Duodenal mucosa (tissue), 2 donors: ENCODE measurements at regions not wholly inside any gene's neighbourhood (a gene's known extent, or its start where the extent isn't known, plus 50 kb on each side); places are given as distances from the start of the nearest gene placed in this dataset.

ENCODE experiments used
- H3K27ac ChIP-seq: one replicate; pipeline ENCODE4 v1.7.0; 2013; ENCODE audit warnings: low read depth, low read length
- H3K27me3 ChIP-seq, 2 donors: one replicate each; pipeline ENCODE4 v1.7.0; 2013; ENCODE audit warnings: low read length in 2 of 2, control low read depth in 1 of 2; ENCODE audit not compliant: insufficient read depth in 2 of 2, control insufficient read depth in 1 of 2
- H3K36me3 ChIP-seq, 2 donors: one replicate each; pipeline ENCODE4 v1.7.0; 2013; ENCODE audit warnings: low read length in 2 of 2, control low read depth in 1 of 2; ENCODE audit not compliant: insufficient read depth in 2 of 2, control insufficient read depth in 1 of 2
- H3K4me1 ChIP-seq, 2 donors: one replicate each; pipeline ENCODE4 v1.7.0; 2013; ENCODE audit warnings: low read length in 2 of 2, control low read depth in 1 of 2; ENCODE audit not compliant: insufficient read depth in 2 of 2, control insufficient read depth in 1 of 2
- H3K4me3 ChIP-seq, 2 donors: one replicate each; pipeline ENCODE4 v1.7.0; 2013; ENCODE audit warnings: low read length in 2 of 2, low read depth in 1 of 2
- H3K9ac ChIP-seq, 2 donors: one replicate each; pipeline ENCODE4 v1.7.0; 2013; ENCODE audit warnings: low read length in 2 of 2, low read depth in 1 of 2
- H3K9me3 ChIP-seq, 2 donors: one replicate each; pipeline ENCODE4 v1.7.0; 2013; ENCODE audit warnings: low read length in 2 of 2, control low read depth in 1 of 2; ENCODE audit not compliant: control insufficient read depth in 1 of 2

DNA sequence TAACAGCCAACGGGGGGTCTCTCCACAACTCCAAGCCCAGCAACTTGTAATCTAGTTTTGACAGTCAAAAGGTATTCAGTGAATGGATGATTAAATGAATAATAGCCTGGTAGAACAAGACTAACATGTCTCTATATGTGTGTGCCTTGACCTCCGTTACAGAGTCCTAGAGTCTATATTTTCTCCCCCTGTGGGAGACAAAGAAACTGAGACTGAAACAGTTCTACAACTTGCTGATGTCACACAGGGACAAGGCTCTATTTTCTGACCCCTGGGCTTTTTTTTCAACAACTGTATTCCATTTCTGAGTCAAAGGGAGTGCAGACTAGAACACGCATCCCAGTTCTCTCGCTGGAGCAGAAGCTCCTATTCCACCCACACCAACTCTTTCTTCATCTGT, 223.6 kb upstream of the AGAP1 start:
- Histone ChIP-seq H3K36me3 (no peaks in the 10 kb centered on the region), H3K27me3 (peaks cover 0 to 3% of the 10 kb centered on the region in 2 donors), H3K4me3 (no peak overlapping the region), H3K9ac (no peak overlapping the region), H3K4me1 (no peaks in the 10 kb centered on the region), H3K27ac (no peak overlapping the region), H3K9me3 (no peaks in the 10 kb centered on the region)

DNA sequence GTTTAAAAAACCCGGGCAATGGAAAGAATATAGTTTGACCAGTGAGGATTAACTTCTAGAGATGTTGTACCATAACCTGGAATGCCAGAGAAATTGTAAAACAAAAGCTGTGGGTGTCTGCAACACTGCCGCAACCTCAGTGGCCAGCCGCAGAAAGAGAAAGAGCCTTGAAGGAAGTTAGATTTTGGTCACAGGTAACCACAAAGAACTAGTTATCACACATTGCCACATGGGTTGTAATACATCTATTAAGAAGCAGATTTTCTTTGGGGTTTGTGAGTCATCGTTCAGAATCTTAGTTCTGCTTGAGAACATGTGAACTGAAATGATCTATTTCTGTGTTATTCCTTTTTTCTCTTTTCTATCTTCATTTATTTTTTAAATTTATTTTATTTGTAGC, 222.9 kb upstream of the AGAP1 start:
- no peaks in the 10 kb centered on the region for H3K4me1 ChIP-seq
- H3K9ac ChIP-seq = no peak overlapping the region
- no peaks in the 10 kb centered on the region for H3K9me3 ChIP-seq
- peaks cover 0 to 3% of the 10 kb centered on the region in 2 donors for H3K27me3 ChIP-seq
- H3K27ac ChIP-seq = no peak overlapping the region
- H3K36me3 ChIP-seq = no peaks in the 10 kb centered on the region
- no peak overlapping the region for H3K4me3 ChIP-seq

DNA sequence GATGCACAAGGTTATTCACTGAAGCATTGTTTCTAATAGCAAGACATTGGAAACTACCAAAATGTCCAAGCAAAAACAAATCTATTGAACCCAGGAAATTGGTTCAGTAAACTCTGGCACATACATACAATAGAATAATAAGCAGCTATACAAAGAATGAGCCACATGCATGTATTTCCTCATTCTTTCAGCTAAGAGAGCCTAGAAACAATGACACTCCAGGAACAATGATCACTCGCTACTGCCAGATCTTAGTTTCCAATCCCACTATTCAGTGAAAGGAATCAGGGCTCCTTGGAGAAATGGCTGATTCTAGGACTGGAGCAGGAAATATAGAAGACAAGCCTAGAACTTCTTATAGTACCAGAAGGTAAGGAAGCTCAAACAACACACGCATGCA, 221.9 kb upstream of the AGAP1 start:
- Histone ChIP-seq H3K27ac (no peak overlapping the region), H3K27me3 (peaks cover 0 to 3% of the 10 kb centered on the region in 2 donors), H3K4me3 (no peak overlapping the region), H3K4me1 (no peaks in the 10 kb centered on the region), H3K9ac (no peak overlapping the region), H3K9me3 (no peaks in the 10 kb centered on the region), H3K36me3 (no peaks in the 10 kb centered on the region)

DNA sequence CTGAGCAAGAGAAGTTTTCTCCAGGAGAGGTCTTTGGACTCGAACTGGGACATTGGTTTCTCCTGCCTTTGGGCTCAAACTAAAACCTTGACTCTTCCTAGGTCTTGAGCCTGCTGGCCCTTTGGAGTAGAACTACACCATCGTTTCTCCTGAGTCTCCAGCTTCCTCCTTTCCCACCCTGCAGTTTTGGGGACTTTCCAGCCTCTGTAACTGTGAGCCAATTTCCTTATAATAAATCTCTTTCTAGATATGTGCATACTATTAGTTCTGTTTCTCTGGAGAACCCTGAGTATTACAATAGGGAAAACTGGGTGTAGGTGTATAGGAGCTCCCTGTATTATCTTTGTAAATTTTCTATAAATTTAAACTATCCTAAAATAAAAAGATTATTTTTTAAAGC, 219.8 kb upstream of the AGAP1 start:
- Histone ChIP-seq H3K27ac (no peak overlapping the region), H3K9ac (no peak overlapping the region), H3K4me3 (no peak overlapping the region), H3K9me3 (no peaks in the 10 kb centered on the region), H3K36me3 (no peaks in the 10 kb centered on the region), H3K27me3 (peaks cover 0 to 3% of the 10 kb centered on the region in 2 donors), H3K4me1 (no peaks in the 10 kb centered on the region)

DNA sequence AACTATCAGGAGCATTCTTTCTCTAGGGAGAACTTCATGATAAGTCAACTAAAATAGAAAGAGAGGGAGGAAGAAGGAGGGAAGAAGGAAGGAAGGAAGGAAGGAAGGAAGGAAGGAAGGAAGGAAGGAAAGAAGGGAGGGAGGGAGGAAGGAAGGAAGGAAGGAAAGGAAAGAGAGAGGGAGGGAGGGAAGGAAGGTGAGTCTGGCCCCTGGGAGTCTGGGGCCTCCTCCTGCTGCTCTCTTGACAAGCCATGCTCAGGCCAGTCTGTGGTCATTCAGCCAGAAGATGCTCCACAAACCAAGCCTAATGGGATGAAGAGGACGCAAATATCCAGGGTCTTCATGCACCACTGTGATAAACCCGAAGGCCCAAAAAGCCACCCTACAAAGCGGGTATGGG, 216.4 kb upstream of the AGAP1 start:
- Histone ChIP-seq H3K4me1 (no peaks in the 10 kb centered on the region), H3K4me3 (no peak overlapping the region), H3K27me3 (no peaks in the 10 kb centered on the region), H3K9ac (no peak overlapping the region), H3K27ac (no peak overlapping the region), H3K36me3 (no peaks in the 10 kb centered on the region), H3K9me3 (no peaks in the 10 kb centered on the region)

DNA sequence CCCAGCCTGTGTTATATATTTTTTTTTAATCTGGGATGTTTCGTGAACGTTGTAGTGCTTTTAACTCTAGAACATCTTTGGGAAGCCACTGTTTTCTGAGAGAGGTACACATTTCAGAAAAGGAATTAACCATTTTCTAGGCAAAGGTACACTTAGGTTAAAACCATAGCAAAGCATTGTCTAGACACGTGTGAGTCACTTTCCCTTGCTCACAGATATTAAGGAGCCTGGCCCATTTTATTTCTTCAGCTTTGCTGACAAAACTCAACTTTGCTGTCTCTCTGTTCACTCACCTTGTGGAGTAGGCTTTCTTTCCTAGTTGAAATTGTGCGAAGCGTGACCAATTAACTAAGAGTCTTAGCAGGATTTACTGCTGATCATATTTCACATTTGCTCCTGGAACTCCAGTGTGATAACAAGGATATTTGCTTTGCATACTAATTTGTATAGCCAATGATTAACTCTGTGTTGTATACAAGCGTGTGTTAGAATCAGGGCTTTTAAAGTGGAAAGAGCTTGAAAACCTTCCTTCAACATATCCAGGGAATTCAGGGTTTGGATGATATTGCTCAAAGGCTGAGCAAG, 215.0 kb upstream of the AGAP1 start:
- Histone ChIP-seq H3K4me1 (no peaks in the 10 kb centered on the region), H3K9ac (no peak overlapping the region), H3K27ac (no peak overlapping the region), H3K36me3 (no peaks in the 10 kb centered on the region), H3K27me3 (no peaks in the 10 kb centered on the region), H3K4me3 (no peak overlapping the region), H3K9me3 (no peaks in the 10 kb centered on the region)

DNA sequence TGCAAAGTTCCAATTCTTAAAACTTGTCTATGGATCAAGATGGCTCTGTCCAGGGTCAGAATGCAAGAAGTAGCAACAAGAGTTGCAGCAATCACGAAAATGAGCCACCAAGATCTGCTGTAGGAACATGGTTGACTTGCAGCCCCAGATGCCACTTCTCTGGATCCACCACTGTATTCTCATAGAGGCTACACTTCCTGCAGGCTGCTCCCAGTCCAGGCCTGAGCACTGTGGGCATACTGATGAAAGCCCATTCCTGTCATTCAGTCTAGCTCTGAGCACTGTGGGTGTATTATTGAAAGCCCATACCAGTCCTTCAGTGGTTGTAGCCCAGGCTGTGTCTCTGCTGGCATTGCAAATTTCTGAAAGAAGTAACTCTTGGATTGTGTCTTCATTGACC, 213.9 kb upstream of the AGAP1 start:
- H3K27me3 ChIP-seq = no peaks in the 10 kb centered on the region
- no peak overlapping the region for H3K9ac ChIP-seq
- H3K27ac ChIP-seq = no peak overlapping the region
- no peaks in the 10 kb centered on the region for H3K36me3 ChIP-seq
- H3K4me3 ChIP-seq = no peak overlapping the region
- H3K9me3 ChIP-seq = no peaks in the 10 kb centered on the region
- no peaks in the 10 kb centered on the region for H3K4me1 ChIP-seq

DNA sequence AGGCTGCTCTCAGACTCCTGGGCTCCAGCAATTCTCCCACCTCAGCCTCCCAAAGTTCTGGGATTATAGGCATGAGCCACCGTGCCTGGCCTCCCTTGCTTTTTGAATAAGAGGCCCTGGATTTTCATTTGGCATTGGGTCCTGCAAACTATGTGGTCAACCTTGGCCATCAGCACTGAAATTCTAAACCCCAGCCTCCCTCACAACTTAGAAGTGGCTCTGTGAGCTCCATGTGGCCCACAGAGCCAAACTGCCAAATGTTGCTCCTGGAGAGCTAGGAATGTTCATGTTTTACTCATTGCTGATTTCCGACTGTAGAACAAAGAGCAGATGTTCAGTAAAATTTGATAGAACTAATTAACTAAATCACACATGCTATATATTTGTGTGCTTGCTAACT, 210.6 kb upstream of the AGAP1 start:
- Histone ChIP-seq H3K9ac (no peak overlapping the region), H3K9me3 (no peaks in the 10 kb centered on the region), H3K4me1 (no peaks in the 10 kb centered on the region), H3K4me3 (no peak overlapping the region), H3K27ac (no peak overlapping the region), H3K36me3 (no peaks in the 10 kb centered on the region), H3K27me3 (no peaks in the 10 kb centered on the region)

DNA sequence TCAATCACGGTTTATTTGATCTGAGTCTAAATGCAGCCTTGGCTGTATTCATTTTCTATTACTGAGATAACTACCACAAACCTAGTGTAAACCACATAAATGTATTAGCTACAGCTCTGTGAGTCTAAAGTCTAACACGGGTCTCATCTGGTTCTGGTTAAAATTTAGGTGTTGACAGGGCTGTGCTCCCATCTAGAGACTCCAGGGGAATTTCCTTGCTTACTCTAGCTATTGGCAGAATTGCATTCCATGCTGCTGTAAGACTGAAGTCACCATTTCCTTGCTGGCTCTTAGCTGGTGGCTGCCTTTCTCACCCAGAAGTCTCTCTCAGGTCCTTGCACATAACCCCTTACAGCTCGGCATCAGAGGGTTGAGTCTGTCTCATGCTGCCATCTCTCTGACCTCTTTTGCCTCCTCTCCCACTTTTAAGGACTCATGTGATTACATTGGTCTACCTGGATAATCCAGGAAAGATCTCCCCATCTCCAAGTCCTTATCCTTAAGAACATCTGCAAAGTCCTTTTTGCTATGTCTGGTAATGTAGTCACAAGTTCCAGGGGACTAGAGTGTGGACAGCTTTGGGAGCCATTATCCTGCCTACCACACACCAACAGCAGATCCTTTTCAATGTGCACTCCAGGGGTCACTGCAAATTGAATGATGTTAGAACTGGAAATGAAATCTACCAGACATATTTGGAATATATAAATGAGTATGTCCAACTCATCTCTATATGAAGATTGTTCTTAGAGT, 207.0 kb upstream of the AGAP1 start:
- Histone ChIP-seq H3K4me1 (no peaks in the 10 kb centered on the region), H3K9ac (no peak overlapping the region), H3K4me3 (no peak overlapping the region), H3K27ac (no peak overlapping the region), H3K27me3 (no peaks in the 10 kb centered on the region), H3K36me3 (no peaks in the 10 kb centered on the region), H3K9me3 (no peaks in the 10 kb centered on the region)

DNA sequence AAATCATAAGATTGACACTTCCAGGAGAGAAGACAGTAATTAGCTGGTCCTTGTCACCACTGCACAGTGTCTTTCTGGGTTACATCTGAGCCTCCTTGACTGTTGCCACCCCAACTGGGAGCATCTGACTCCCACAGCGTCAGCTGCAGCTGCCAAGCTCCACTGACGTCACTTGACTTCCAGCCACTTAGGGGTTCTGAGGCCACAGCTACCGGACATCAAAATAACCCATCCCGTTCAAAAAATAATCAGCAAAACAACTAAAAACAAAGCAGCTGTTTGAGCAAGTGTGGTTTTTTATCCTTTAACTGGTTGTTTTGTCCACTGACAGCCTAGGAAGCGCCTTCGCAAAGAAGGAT, 206.5 kb upstream of the AGAP1 start:
- Histone ChIP-seq H3K4me1 (no peaks in the 10 kb centered on the region), H3K9me3 (no peaks in the 10 kb centered on the region), H3K27me3 (no peaks in the 10 kb centered on the region), H3K27ac (no peak overlapping the region), H3K9ac (no peak overlapping the region), H3K36me3 (no peaks in the 10 kb centered on the region), H3K4me3 (no peak overlapping the region)
